GM12878 (cell line): ENCODE measurements at regions not wholly inside any gene's neighbourhood (a gene's known extent, or its start where the extent isn't known, plus 50 kb on each side); places are given as distances from the start of the nearest gene placed in this dataset.

Experiments
- ATAC-seq: fragments of 200-7000 bp; cut with Tn5 transposase; 3 replicates; pipeline ENCODE4 v1.9.1; 2020; ENCODE audit warnings: mild to moderate bottlenecking, moderate library complexity
- BruUV-seq: library from RNA; stranded (reverse); fragments of 400-500 nt; replicated peaks from 2 replicates; lab custom pipeline; 2021; lab: Mats Ljungman, UMichigan
- CTCF ChIA-PET: fragments of 300-600 bp; sonication (Branson Sonifier 250); formaldehyde crosslinking; extraction: SDS; loops from one replicate; lab custom pipeline; 2021; ENCODE audit warnings: inconsistent platforms; lab: Yijun Ruan, JAX
- POLR2A ChIA-PET: fragments of 350-600 bp; formaldehyde crosslinking; extraction: SDS; loops from one replicate; lab custom pipeline; 2021; ENCODE audit warnings: inconsistent platforms; lab: Charles Lee
- RAD21 ChIA-PET: fragments of 300-600 bp; sonication (Branson Sonifier 250); formaldehyde crosslinking; loops from one replicate; lab custom pipeline; 2023; ENCODE audit warnings: antibody characterized with exemption; ENCODE audit not compliant: unreplicated experiment; lab: Charles Lee
- SMC1A ChIA-PET: fragments of 300-600 bp; sonication (Branson Sonifier 250); formaldehyde crosslinking; loops from one replicate; lab custom pipeline; 2023; ENCODE audit not compliant: unreplicated experiment, uncharacterized antibody; lab: Charles Lee
- DNase-seq: peaks from one replicate; pipeline ENCODE4 v3.0.0-alpha.2; 2011; ENCODE audit warnings: low read depth, low spot score
- FAIRE-seq: peaks from 3 replicates; lab custom pipeline; 2011; peaks lifted over from hg19 to GRCh38; lab: Jason Lieb, UNC
- H2AFZ ChIP-seq: 2 replicates; pipeline ENCODE4 v1.6.0; 2011; ENCODE audit warnings: low read depth, low read length, control low read depth; ENCODE audit not compliant: control insufficient read depth
- H3K27ac ChIP-seq: 2 replicates; pipeline ENCODE4 v1.5.1; 2011; ENCODE audit warnings: control low read depth; ENCODE audit not compliant: control insufficient read depth, insufficient read depth
- H3K27me3 ChIP-seq, 2 experiments: replicated peaks in 1 of 2; 2 replicates each; pipeline versions ENCODE4 v1.6.0 to v1.6.1; 2011; ENCODE audit warnings: low read length in 1 of 2; ENCODE audit not compliant: control insufficient read depth in 2 of 2, insufficient read depth in 2 of 2
- H3K36me3 ChIP-seq, 2 experiments: 2 replicates each; pipeline ENCODE4 v1.5.1; 2011; ENCODE audit warnings: low read length in 1 of 2; ENCODE audit not compliant: control insufficient read depth in 2 of 2, insufficient read depth in 2 of 2
- H3K4me1 ChIP-seq: 2 replicates; pipeline ENCODE4 v1.6.1; 2011; ENCODE audit warnings: mild to moderate bottlenecking, low read length, moderate library complexity, mixed read lengths; ENCODE audit not compliant: control insufficient read depth, insufficient read depth
- H3K4me2 ChIP-seq: 2 replicates; pipeline ENCODE4 v1.6.0; 2011; ENCODE audit warnings: control low read depth; ENCODE audit not compliant: control insufficient read depth, insufficient read depth
- H3K4me3 ChIP-seq: fragments of 200-600 bp; sonication (generic); 2 replicates; pipeline ENCODE4 v1.5.1; 2016
- H3K79me2 ChIP-seq: 2 replicates; pipeline ENCODE4 v1.6.0; 2011; ENCODE audit warnings: low read length; ENCODE audit not compliant: control insufficient read depth, insufficient read depth
- H3K9ac ChIP-seq: 2 replicates; pipeline ENCODE4 v1.8.0; 2011; ENCODE audit warnings: low read length, control low read depth, mixed read lengths; ENCODE audit not compliant: control insufficient read depth, insufficient read depth
- H3K9me3 ChIP-seq: replicated peaks from 3 replicates; pipeline ENCODE4 v1.5.1; 2011; ENCODE audit warnings: mild to moderate bottlenecking, low read length; ENCODE audit not compliant: control insufficient read depth, insufficient read depth
- H4K20me1 ChIP-seq: 2 replicates; pipeline ENCODE4 v1.6.0; 2011; ENCODE audit not compliant: control insufficient read depth, insufficient read depth
- CEBPB ChIP-seq, 2 experiments: fragments of 150-350 bp in 1 of 2; IDR thresholded peaks; 2 replicates each; pipeline ENCODE4 v1.6.1; 2012 to 2014; ENCODE audit warnings: low read depth in 2 of 2, low read length in 2 of 2, borderline replicate concordance in 1 of 2, inconsistent platforms in 1 of 2
- CHD2 ChIP-seq: IDR thresholded peaks from 2 replicates; pipeline ENCODE4 v1.6.1; 2011; ENCODE audit warnings: low read depth, low read length, improper control_type of control experiment, borderline replicate concordance
- E2F4 ChIP-seq: IDR thresholded peaks from 2 replicates; pipeline ENCODE4 v1.6.1; 2012; ENCODE audit warnings: low read depth, low read length, improper control_type of control experiment
- HSF1 ChIP-seq: fragments of 150-350 bp; IDR thresholded peaks from 2 replicates; pipeline ENCODE4 v1.6.1; 2014; ENCODE audit warnings: mild to moderate bottlenecking, low read depth, low read length
- IKZF2 ChIP-seq, 2 experiments: fragments of 450-650 bp; IDR thresholded peaks; 2 replicates each; pipeline ENCODE4 v1.6.1; 2017; ENCODE audit warnings: mild to moderate bottlenecking in 2 of 2, moderate library complexity in 2 of 2
- IRF5 ChIP-seq: fragments of 450-650 bp; IDR thresholded peaks from 2 replicates; pipeline ENCODE4 v1.6.1; 2017; ENCODE audit warnings: borderline replicate concordance
- POLR2AphosphoS2 ChIP-seq: IDR thresholded peaks from 2 replicates; pipeline ENCODE4 v1.6.1; 2011; ENCODE audit warnings: low read depth, mild to moderate bottlenecking, low read length, improper control_type of control experiment, moderate library complexity
- PRDM15 ChIP-seq: fragments of 450-650 bp; formaldehyde crosslinking; IDR thresholded peaks from 2 replicates; pipeline ENCODE4 v1.4.0; 2020; ENCODE audit warnings: mild to moderate bottlenecking, moderate library complexity
- SMAD1 ChIP-seq: fragments of 450-650 bp; IDR thresholded peaks from 2 replicates; pipeline ENCODE4 v1.6.1; 2018; ENCODE audit warnings: mild to moderate bottlenecking, low read depth; ENCODE audit not compliant: partially characterized antibody
- SREBF1 ChIP-seq: IDR thresholded peaks from 2 replicates; pipeline ENCODE4 v1.6.1; 2012; ENCODE audit warnings: mild to moderate bottlenecking, low read length
- SREBF2 ChIP-seq: IDR thresholded peaks from 2 replicates; pipeline ENCODE4 v1.6.1; 2012; ENCODE audit warnings: mild to moderate bottlenecking, low read length
- ZZZ3 ChIP-seq: IDR thresholded peaks from 2 replicates; pipeline ENCODE4 v1.6.1; 2011; ENCODE audit warnings: low read depth; ENCODE audit not compliant: control insufficient read depth, insufficient read length
- WGBS: methylation state at CpG from one replicate; pipeline ENCODE4 v1.1.6; 2016; ENCODE audit warnings: low lambda C conversion rate; ENCODE audit not compliant: insufficient replicate concordance, insufficient coverage; ENCODE audit errors: missing lambda C conversion rate; 5-methylcytosine and 5-hydroxymethylcytosine counted together
- in situ Hi-C: fragments of 300-500 bp; cut with MboI; formaldehyde crosslinking; loops from 9 replicates; pipeline ENCODE4 v1.14.3; 2018; ENCODE audit warnings: mixed read lengths
- intact Hi-C: fragments of 100-400 bp; cut with micrococcal nuclease; formaldehyde crosslinking; loops from one replicate; pipeline ENCODE4 v1.14.2; 2022; ENCODE audit not compliant: unreplicated experiment

GRCh38 chr10:106032450-106033002, 1132.0 kb downstream of the SORCS1 start:
- ChIA-PET RAD21 (no interaction called here), SMC1A (no interaction called here), CTCF (no interaction called here), POLR2A (no interaction called here)
- Histone ChIP-seq H2AFZ (no peak overlapping the region), H3K9me3 (no peaks in the 10 kb centered on the region), H4K20me1 (no peaks in the 10 kb centered on the region), H3K4me2 (no peak overlapping the region), H3K27me3 (no peaks in the 10 kb centered on the region), H3K9ac (no peak overlapping the region), H3K4me1 (no peaks in the 10 kb centered on the region), H3K4me3 (no peak overlapping the region), H3K79me2 (no peaks in the 10 kb centered on the region), H3K27ac (no peak overlapping the region), H3K36me3 (no peaks in the 10 kb centered on the region)
- FAIRE-seq: no peak
- no peak for DNase-seq
- intact Hi-C loops (no loop called here), in situ Hi-C loops (no loop called here)
- BruUV-seq: no TSS peak
- ATAC-seq: no peak
- WGBS: 0% methylated on average over 1 of the region's 1 CpG
- TF ChIP-seq SREBF2 (no peak), HSF1 (no peak), IKZF2 (IDR thresholded peaks at IDR 0.05) (no peak), SREBF1 (no peak), ZZZ3 (no peak), CEBPB (IDR thresholded peaks at IDR 0.05; ENCODE audit: borderline replicate concordance in 1 of 2, low read depth in 2 of 2, low read length in 2 of 2) (no peak), POLR2AphosphoS2 (no peak), SMAD1 (no peak), PRDM15 (CRISPR knock-in tag) (no peak), CHD2 (no peak), IRF5 (no peak), E2F4 (no peak)
